ENCODE measurements at regions not wholly inside any gene's neighbourhood (a gene's known extent, or its start where the extent isn't known, plus 50 kb on each side); places are given as distances from the start of the nearest gene placed in this dataset.

DNA sequence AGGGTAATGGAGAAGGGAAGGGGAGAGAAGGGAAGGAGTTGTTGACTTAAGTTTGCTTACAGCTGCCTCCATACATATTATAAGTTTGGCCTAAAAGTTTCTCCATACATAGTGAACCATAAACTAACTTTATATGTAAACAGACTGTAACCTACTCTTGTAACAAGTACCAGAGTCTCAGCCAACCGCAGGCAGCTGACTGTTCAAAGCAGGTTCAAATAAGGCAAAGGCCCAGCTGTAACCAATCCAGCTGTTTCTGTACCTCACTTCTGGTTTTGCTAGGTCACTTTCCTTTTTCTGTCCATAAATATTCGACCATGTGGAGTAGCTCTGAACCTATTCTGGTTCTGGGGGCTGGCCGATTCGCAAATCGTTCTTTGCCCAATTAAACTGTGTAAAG, 591.2 kb downstream of the INSC start:
- no peak for DNase-seq

DNA sequence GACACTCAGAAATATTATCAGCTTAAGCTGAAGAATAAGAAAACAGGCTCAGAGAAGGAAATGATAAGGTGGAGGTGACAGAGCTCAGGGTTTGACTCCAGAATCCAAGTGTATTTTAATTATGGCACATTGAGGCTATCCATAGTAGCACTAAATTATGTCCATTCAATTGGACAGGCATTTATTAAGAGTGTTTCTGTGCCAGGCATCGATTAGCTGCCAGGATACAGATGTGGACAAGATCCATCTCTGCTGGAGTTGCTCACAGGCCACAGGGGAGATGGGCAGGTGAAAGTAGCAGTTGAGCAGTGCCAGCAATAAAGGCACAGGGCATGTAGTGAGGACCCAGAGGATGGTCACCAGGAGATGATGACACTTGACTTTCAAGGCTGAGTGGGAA, 592.5 kb downstream of the INSC start:
- DNase-seq, result no peak

DNA sequence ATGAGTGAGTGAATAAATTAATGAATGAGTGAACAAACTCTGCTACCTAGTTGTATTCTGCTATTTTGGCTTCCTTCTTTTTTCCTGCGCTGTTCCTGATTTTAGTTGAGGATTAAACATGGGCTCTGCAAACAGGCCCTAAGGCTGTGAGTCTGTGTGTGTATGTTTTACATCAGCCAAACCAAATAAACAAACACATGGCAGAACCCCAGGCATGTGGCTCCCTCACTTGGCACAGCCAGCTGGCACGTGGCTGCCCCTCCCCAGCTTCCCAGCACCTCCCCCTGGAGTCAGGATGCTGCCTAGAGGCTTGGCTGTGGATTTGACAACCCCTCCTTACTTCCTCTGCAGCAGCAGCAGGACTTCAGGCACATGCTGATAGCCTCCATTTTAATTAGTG, 593.2 kb downstream of the INSC start:
- DNase-seq, result no peak

GRCh38 chr11:15710580-15711275, 596.0 kb downstream of the INSC start:
- DNase-seq, result no peak

GRCh38 chr11:15711311-15711710, 596.6 kb downstream of the INSC start:
- no peak for DNase-seq

- DNase-seq, result no peak
Observed at GRCh38 chr11:15714641-15715399, 600.1 kb downstream of the INSC start.

- no peak for DNase-seq
Observed at GRCh38 chr11:15716550-15716949, 601.8 kb downstream of the INSC start.

DNA sequence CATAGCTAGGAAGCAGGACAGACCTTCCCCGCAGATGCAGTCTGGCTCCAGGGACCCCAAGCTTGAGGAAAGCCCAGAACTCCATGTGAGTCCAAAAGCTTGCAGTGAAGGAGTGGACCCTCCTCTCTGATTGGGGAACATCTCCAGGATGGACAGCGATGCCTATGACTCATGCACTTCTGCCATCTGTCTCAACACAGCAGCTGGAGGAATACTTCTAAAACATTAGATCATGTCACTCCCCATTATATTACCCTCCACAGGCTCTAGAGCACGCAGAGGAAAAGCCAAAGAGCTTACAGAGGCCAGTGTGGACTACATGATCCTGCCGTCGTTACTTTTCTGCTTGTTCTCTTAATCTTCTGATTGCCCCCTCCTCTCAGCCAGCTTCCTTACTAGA, 605.7 kb downstream of the INSC start:
- DNase-seq, result no peak

- no peak for DNase-seq
Observed at GRCh38 chr11:15723966-15724365, 609.2 kb downstream of the INSC start.

- no peak for DNase-seq
Observed at GRCh38 chr11:15724601-15725000, 609.9 kb downstream of the INSC start.

GRCh38 chr11:15725246-15725645, 610.5 kb downstream of the INSC start:
- DNase-seq, result no peak

DNA sequence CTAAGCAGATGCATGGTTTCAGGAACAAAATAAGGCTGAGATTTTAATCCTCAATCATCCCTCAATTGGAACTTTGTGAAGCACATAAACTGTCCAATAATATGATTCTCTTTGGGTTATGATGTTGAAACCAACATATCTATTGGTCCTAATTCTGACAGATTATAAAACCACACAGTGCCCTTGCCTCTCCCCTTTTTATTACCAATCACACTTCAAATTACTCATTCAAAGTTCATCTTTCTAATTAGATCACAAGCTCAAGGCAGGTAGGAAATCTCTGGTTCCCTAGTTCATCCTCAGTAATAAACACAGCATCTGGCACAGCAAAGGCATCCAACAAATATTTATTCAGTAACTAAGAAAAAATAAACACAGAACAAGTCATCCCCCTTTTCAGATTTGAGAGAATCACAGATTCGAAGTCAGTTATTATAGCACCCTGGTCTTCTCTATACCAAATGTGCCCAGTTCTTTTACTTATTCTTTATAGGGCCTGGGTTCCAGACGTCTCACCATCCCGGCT, 611.6 kb downstream of the INSC start:
- no peak for DNase-seq

GRCh38 chr11:15726893-15727519, 612.3 kb downstream of the INSC start:
- no peak for DNase-seq

DNA sequence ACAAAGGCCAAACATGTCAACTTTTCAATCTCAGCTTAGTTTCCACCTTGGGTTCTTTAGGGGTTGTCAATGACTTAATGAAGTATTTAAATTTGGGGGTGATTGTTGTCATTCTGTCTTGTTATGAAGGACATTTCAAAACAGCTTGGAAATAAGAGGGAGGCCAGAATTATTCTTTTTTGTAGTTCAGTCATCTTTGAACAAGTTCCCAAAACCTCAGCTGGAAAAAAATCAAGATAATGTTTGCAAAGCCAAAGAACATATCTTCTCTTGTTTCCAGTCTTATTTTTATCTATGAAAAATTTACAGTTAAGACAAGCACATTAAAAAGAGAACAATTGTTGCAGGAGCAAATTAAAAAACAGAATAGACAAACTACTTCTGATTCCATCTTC, 612.8 kb downstream of the INSC start:
- no peak for DNase-seq

- no peak for DNase-seq
Observed at GRCh38 chr11:15728207-15728606, 613.5 kb downstream of the INSC start.

DNA sequence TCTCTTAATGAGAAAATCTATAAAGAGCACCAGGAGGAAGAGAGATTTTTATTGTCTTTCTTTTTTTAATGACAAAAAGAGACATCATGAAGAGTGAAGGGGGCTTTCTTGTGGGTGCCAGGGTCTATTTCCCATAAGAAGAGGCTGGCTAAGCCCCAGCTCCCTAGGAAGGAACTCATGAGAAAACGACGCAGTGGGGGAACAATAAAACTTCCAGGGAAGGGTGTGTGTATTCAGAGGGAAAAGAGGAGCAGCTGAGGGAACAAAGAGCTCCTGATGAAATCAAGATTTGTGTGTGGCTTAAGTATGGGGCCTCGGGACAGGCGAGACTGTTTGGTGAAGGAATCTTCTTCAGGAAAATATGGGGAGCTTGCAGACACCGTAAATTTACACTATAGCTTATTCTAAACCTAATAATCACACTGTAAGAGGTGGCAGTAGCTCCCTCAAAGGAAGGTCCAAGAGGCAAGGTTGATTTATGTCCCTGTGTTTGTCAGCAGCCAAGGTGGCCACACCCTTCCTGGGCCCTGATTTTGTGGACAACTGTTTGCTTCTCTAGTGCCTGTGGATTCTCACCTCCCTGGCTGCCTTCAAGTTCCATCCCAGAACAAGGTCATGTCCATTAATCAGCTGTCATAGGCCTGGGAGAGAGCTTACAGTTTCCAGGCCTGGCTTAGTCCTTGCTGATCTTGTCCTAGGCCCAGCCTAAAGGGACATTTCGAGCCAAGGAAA, 615.7 kb downstream of the INSC start:
- no peak for DNase-seq

GRCh38 chr11:15730995-15731385, 616.3 kb downstream of the INSC start:
- no peak for DNase-seq

DNA sequence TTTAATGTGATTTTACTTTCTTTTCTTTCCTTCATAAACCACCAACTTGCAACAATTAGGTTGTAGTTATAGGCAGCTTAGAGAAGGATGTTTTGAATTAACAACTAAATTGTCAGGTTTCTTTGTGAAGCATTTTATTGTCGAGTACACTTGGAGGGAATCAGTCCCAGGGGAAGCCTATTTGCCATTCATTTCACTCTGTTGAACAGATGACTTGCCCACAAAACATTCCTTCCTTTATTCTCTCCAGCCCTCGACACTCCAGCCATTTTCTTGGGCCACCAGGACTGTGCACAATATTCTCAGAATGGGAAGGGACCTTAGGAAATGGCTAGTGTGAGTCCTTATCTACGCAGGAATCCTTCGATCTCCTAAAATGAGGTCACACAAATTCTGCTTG, 620.6 kb downstream of the SOX6 start:
- no peak for DNase-seq

DNA sequence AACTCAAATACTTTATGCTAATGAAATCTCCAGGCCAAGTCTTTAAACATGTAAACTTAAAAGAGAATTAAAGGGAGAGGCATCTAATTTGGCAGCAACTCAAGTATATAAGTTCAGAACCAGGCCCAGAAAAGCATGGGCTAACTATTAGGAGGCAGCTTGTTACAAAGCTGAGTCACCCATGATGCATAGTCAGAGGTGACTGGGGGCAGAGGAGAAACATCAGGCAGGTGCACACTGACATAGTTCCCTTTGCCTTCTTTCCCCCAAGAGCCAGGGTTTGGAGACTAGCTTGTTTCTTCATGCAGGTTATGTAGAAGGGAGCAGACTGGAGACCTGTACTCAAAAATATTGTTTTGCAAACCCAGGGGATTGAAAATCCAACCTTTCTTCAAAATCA, 619.0 kb downstream of the SOX6 start:
- no peak for DNase-seq

- no peak for DNase-seq
Observed at GRCh38 chr11:15738931-15739330, 617.4 kb downstream of the SOX6 start.

DNA sequence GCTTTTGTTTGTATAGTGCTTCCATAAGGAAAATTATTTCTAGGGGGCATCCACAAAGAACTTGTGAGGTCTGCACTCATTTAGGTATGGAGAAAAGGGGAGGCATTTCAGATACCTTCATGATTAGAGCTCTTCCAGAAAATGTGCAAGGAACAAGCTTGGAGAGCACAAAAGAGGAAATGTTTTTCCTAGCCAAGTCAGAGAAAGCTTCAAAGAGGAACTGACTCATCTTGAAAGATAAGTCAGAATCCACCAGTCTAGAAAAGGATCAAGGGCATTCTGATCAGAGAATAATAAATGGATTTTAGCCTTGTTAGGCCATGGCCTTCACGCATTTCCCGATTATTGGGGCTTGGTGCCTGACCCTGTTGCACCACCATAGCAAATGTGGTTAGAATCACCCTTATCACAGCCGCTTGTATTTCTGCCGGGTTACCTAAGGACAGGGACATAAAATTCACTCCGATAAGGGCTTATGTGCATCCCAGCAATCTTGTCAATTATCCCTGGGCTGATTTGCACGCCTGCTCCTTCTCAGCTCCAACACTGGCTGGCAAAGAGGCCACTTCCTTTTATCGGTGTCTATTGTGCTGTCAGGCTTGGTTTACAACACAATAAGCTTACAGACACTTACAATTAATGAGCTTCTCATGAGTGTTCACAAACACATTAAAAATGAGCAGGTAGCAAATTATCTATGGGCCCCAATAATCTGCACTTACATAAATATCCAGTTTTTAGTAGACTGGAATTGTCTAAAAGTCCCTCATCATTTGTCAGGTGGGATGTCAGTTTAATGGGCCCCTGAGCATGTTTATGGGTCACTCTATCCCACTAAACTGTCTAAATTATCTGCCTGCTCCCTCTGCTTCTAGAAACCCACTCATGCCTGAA, 613.5 kb downstream of the SOX6 start:
- DNase-seq, result no peak

GRCh38 chr11:15744693-15745092, 611.7 kb downstream of the SOX6 start:
- DNase-seq, result no peak
